ENCODE measurements at regions not wholly inside any gene's neighbourhood (a gene's known extent, or its start where the extent isn't known, plus 50 kb on each side); places are given as distances from the start of the nearest gene placed in this dataset.

- TF ChIP-seq ZNF316 (IDR thresholded peaks at IDR 0.05) (0 out of 2 replicates have a peak, but pooled peaks have one; percentile 3), SMARCB1 (IDR thresholded peaks at IDR 0.05; ENCODE audit: insufficient read length, low read depth) (no peak), LARP7 (IDR thresholded peaks at IDR 0.05) (no peak), ZNF347 (CRISPR knock-in tag; IDR thresholded peaks at IDR 0.05; ENCODE audit: low read depth) (no peak), ZNF766 (CRISPR knock-in tag; conservative IDR thresholded peaks at IDR 0.05) (no peak), EHMT2 (IDR thresholded peaks at IDR 0.05) (peak; percentile 27; the same call in 1 of the 2 replicates), TCF7 (IDR thresholded peaks at IDR 0.05; ENCODE audit: borderline replicate concordance) (no peak), MCM5 (IDR thresholded peaks at IDR 0.05; ENCODE audit: low read depth) (no peak), FOXP4 (CRISPR knock-in tag; IDR thresholded peaks at IDR 0.05; ENCODE audit: borderline replicate concordance) (no peak), ILK (tag; IDR thresholded peaks at IDR 0.05; ENCODE audit: borderline replicate concordance, low read depth) (no peak), TCF3 (CRISPR knock-in tag; IDR thresholded peaks at IDR 0.05) (no peak), YY1 (IDR thresholded peaks at IDR 0.05; ENCODE audit: borderline replicate concordance in 1 of 3, control insufficient read depth in 1 of 3, extremely low read depth in 1 of 3, insufficient read depth in 3 of 3, insufficient read length in 1 of 3, insufficient replicate concordance in 2 of 3, low read depth in 1 of 3, low read length in 2 of 3) (no peak), EGR1 (conservative IDR thresholded peaks at IDR 0.05) (no peak), GABPA (tag; conservative IDR thresholded peaks at IDR 0.05; ENCODE audit: low read depth) (no peak), CBX8 (IDR thresholded peaks at IDR 0.05; ENCODE audit: borderline replicate concordance, extremely low read depth, low read depth, low read length, poor library complexity, severe bottlenecking) (no peak), KHSRP (IDR thresholded peaks at IDR 0.05) (no peak), ZFP30 (CRISPR knock-in tag; IDR thresholded peaks at IDR 0.05; ENCODE audit: borderline replicate concordance) (no peak), NFE2 (IDR thresholded peaks at IDR 0.05; ENCODE audit: low read depth) (peak; percentile 48; the same call in 1 of the 2 replicates), SRSF9 (IDR thresholded peaks at IDR 0.05; ENCODE audit: borderline replicate concordance, low read depth, low read length) (no peak), RCOR1 (IDR thresholded peaks at IDR 0.05; ENCODE audit: borderline replicate concordance in 1 of 2, low read depth in 2 of 2, low read length in 2 of 2) (0 out of 4 replicates have a peak, but pooled peaks of 1 of the 2 experiments have one; percentile 5), ARID1B (IDR thresholded peaks at IDR 0.05) (peak; percentile 56), ZBTB11 (CRISPR knock-in tag; IDR thresholded peaks at IDR 0.05) (no peak), ZNF146 (CRISPR knock-in tag; IDR thresholded peaks at IDR 0.05; ENCODE audit: unreplicated experiment) (no peak)
These were observed 410.2 kb upstream of the SLC30A5 start (continued) for GRCh38 chr5:68683632-68684036.

Measured in K562 (cell line).